Right lobe of liver (tissue), 4 donors: ENCODE measurements at regions not wholly inside any gene's neighbourhood (a gene's known extent, or its start where the extent isn't known, plus 50 kb on each side); places are given as distances from the start of the nearest gene placed in this dataset.

Source experiments
- POLR2A ChIP-seq: fragments of 450-650 bp; IDR thresholded peaks from one replicate; pipeline ENCODE4 v1.6.1; 2017; ENCODE audit warnings: antibody characterized with exemption, mild to moderate bottlenecking
- TF ChIP-seq, protein P1 (sequence below), 4 donors: fragments of 200-600 bp in 3 of 4; fragments of 450-650 bp in 1 of 4; IDR thresholded peaks; one replicate each; pipeline versions ENCODE4 v1.5.1 to v1.8.0; 2016 to 2022; ENCODE audit warnings: antibody characterized with exemption in 4 of 4, mild to moderate bottlenecking in 2 of 4
- donor health status: DM: no; HTN: no; CAD: no.
- donor health status: DM: no; HTN: no; CAD: no.
- donor health status: DM: no; HTN: yes; CAD: no.

DNA sequence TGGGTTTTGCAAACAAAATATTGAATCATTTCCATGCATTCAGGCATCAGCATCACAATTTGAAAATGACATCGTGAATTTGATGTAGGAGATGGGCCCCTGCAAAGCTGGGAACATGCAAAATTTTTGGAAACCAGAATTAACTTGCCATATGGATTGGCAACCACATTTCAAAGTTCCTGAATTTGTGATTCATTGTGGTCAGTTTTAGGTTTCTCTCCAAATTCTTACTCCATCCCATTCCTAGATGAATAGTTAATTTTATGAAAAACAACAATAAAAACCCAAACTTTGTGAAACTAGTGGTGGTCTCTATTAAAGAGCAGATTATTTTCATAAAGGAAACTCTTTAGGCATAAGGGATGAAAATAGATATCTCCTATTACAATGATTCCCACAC is 107.8 kb upstream of the SLIT3 start:
- TF ChIP-seq, protein P1, sequence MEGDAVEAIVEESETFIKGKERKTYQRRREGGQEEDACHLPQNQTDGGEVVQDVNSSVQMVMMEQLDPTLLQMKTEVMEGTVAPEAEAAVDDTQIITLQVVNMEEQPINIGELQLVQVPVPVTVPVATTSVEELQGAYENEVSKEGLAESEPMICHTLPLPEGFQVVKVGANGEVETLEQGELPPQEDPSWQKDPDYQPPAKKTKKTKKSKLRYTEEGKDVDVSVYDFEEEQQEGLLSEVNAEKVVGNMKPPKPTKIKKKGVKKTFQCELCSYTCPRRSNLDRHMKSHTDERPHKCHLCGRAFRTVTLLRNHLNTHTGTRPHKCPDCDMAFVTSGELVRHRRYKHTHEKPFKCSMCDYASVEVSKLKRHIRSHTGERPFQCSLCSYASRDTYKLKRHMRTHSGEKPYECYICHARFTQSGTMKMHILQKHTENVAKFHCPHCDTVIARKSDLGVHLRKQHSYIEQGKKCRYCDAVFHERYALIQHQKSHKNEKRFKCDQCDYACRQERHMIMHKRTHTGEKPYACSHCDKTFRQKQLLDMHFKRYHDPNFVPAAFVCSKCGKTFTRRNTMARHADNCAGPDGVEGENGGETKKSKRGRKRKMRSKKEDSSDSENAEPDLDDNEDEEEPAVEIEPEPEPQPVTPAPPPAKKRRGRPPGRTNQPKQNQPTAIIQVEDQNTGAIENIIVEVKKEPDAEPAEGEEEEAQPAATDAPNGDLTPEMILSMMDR (IDR thresholded peaks at IDR 0.05): no peak
- TF ChIP-seq POLR2A: no peak
